GM18508 (cell line): ENCODE measurements at regions not wholly inside any gene's neighbourhood (a gene's known extent, or its start where the extent isn't known, plus 50 kb on each side); places are given as distances from the start of the nearest gene placed in this dataset.

Experiments used
- ATAC-seq: cut with Tn5 transposase; IDR thresholded peaks from one replicate; pipeline ENCODE4 v1.9.1; 2021; ENCODE audit warnings: moderate number of reproducible peaks; ENCODE audit not compliant: insufficient read depth, unreplicated experiment

- no peak for ATAC-seq
These were observed 195.7 kb upstream of the TUT7 start for GRCh38 chr9:86549920-86550319.

GRCh38 chr9:86549401-86549811 is 195.2 kb upstream of the TUT7 start:
- ATAC-seq, result no peak

GRCh38 chr9:86548220-86548619 is 194.0 kb upstream of the TUT7 start:
- ATAC-seq, result no peak

GRCh38 chr9:86547571-86547970 is 193.4 kb upstream of the TUT7 start:
- ATAC-seq, result no peak

- ATAC-seq, result no peak
These were observed 192.5 kb upstream of the TUT7 start for GRCh38 chr9:86546712-86547111.

GRCh38 chr9:86545090-86545489 is 190.9 kb upstream of the TUT7 start:
- no peak for ATAC-seq

- no peak for ATAC-seq
These were observed 186.9 kb upstream of the TUT7 start for GRCh38 chr9:86541014-86541570.

GRCh38 chr9:86535406-86535915 is 181.3 kb upstream of the TUT7 start:
- ATAC-seq, result no peak

GRCh38 chr9:86534572-86535258 is 180.5 kb upstream of the TUT7 start:
- ATAC-seq, result no peak

- ATAC-seq, result no peak
These were observed 177.9 kb upstream of the TUT7 start for GRCh38 chr9:86531971-86532640.

- no peak for ATAC-seq
These were observed 177.2 kb upstream of the TUT7 start for GRCh38 chr9:86531273-86531970.

- no peak for ATAC-seq
These were observed 175.5 kb upstream of the TUT7 start for GRCh38 chr9:86529496-86530275.

- ATAC-seq, result no peak
These were observed 171.8 kb upstream of the TUT7 start for GRCh38 chr9:86526021-86526420.

GRCh38 chr9:86525182-86525581 is 171.0 kb upstream of the TUT7 start:
- no peak for ATAC-seq

GRCh38 chr9:86521977-86522376 is 167.8 kb upstream of the TUT7 start:
- no peak for ATAC-seq

GRCh38 chr9:86521322-86521721 is 167.1 kb upstream of the TUT7 start:
- no peak for ATAC-seq

- ATAC-seq, result no peak
These were observed 164.9 kb upstream of the TUT7 start for GRCh38 chr9:86519066-86519615.

GRCh38 chr9:86517475-86517874 is 163.3 kb upstream of the TUT7 start:
- ATAC-seq, result no peak

GRCh38 chr9:86516564-86516963 is 162.4 kb upstream of the TUT7 start:
- no peak for ATAC-seq

GRCh38 chr9:86515221-86515620 is 161.0 kb upstream of the TUT7 start:
- no peak for ATAC-seq
